NCI-H1694 treated with DMSO at 0.1 percent for 48 hours (cell line): ENCODE measurements at regions not wholly inside any gene's neighbourhood (a gene's known extent, or its start where the extent isn't known, plus 50 kb on each side); places are given as distances from the start of the nearest gene placed in this dataset.
"Not testable (repeated sequence)": the region's sequence is repeated elsewhere in the genome, so short reads cannot be mapped to it uniquely, and the experiment has no call there.

Experiments used
- DNase-seq: peaks from one replicate; lab custom pipeline; 2025; lab: John Stamatoyannopoulos, UW

DNA sequence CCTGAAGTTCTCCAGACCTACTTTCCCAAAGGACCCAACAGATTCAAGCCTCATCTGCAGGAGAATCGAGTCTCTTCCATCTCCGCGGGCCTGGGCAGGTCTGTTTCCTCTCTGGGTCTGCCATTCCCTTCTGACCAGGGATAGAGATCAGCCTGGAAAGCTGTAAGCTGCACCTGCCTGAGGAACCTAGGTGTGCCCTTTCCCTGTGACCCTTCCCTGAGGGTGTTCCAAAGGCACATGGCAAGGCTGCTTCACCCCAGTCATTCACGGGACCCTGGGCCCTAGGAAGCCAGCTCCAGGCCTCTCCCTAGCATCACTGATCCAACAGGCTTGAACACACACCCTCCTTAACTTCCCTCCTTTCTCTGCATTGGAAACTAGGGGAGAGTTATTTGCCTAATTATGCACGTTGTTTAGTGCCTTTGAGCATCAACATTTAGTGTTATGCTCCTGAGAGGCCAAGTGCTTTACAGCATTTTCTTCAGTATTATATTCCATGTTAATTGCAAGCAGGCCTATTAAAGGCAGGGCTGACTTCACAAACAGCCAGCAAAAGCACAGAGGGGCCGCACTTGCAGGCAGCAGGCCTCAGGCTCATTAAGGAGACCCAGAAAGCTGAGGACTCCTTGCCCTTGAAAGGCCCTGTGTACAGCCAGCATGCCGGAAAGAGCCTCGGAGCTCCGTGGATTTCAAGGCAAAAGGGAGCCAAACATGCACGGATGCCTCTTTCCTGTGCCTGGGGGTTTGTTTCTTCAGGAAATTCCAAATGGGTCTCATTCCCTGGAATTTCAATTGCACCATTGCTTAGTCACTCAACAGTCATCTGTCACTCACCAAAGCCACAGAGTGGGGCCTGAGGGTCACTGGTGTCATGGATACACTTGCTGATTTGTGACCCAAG is 91.0 kb upstream of the FAM20C start:
- DNase-seq, result no peak

DNA sequence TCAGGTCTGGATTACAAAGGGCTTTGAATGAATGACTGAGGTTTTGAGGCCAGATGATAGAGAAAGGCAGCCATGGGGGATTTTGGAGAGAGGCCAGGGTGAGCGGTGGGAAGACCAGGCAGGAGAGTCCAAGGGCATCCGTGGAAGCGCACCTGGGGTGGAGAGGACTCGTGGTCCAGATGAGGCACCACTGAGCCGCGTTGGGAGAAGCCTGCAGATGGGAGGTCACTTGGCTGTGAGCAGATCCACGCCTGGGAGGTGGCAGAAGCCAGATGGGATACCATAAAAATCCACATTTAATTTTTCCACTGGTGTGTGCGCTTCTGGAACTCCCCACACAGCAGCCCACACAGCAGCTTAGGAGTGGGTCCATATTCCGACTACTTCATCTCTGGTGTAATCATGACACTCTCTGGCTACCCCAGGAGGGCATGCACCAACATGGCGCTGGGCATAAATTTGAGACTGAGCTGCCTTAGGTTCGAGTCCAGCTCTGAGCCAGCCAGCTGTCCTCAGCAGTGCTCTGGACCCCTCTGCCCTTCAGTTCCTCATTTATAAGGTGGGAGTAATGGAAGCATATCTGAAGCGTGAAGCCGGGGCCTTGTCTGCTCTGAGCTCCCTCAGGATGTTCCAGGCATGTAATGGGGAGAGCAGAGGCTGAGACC is 90.2 kb upstream of the FAM20C start:
- DNase-seq, result no peak

DNA sequence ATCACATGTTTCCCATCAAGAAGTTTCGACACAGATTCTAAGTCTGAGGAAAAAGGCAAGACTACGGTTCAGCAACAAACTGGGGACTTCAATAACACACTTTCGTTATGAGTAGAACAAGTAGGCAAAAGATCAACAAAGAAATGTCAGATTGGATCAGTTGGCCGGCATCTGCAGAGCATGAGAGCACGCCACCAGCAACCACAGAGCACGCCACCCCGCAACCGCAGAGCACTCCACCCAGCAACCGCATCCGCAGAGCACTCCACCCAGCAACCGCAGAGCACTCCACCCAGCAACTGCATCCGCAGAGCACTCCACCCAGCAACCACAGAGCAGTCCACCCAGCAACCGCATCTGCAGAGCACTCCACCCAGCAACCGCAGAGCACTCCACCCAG is 89.7 kb upstream of the FAM20C start:
- no peak for DNase-seq

DNA sequence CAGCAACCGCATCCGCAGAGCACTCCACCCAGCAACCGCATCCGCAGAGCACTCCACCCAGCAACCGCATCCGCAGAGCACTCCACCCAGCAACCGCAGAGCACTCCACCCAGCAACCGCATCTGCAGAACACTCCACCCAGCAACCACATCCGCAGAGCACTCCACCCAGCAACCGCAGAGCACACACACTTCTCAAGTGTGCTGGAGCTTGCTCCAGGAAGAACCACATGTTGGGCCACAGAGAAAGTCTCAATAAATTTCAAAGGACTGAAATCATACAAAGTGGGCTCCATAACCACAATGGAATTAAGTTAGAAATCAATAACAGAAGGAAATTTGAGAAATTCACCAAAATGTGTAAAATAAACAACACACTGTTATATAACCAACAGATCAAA is 88.4 kb upstream of the FAM20C start:
- DNase-seq, result not testable (repeated sequence)

DNA sequence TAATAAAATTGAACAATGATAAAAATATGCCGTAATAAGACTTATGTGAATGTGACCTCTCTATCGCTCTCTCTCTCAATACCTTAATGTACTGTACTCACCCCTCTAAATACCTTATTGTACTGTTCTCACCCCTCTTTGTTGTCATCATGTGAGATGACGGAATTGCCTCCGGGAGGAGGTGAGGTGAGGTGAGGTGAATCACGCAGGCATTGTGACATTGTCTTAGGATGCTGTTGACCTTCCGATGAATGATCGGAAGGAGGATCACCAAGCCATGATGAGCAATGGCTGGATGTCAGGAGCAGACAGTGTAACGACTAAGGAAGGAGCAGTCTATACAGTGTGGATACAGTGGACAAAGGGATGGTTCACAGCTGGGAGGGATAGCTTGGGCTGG is 87.4 kb upstream of the FAM20C start:
- DNase-seq, result no peak

DNA sequence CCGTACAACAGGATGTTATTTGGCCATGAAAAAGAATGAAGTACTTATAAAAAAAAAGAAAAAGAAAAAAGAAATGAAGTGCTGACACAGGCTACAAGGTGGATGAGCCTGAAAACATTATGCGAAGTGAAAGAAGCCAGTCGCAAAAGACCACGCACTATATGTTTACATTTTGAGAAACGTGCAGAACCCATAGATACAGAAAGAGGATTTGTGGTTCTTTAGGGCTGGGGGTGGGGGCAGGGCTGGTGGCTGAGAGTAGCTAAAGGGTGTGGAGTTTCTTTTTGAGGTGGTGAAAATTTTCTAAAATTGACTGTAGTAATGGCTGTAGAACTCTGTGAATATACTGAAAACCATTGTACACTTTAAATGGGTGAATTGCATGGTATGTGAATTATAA is 86.0 kb upstream of the FAM20C start:
- DNase-seq, result no peak

DNA sequence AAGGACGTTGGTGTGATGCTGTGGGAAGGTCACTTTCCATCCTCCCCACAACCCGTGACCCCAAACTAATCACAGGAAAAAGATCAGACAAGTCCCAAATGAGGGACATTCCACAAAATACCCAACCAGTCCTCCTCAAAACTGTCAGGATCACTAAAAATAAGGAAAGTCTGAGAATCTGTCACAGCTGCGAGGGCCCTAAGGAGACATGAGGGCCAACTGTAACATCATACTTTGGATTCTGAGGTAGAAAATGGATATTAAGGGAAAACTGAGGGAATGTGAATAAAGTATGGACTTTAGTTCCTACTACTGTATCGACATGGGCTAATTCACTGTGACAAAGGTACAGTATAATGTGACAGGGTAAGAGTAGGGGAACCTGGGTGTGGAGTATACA is 85.1 kb upstream of the FAM20C start:
- DNase-seq, result no peak

DNA sequence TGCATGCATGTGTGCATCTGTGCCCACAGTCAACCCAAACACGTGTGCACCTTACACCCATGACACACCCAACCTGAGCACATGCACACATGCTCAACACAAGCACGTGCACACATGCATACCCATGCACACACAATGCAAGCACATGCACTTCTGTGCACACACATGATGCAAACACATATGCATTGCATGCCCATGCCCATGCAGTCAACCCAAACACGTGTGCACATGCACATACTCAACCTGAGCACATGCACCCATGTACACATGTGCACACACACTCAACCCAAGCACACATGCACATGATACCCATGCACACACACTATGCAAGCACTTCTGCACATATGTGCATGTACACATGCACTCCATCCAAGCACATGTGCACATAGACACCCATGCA is 84.5 kb upstream of the FAM20C start:
- DNase-seq, result no peak

DNA sequence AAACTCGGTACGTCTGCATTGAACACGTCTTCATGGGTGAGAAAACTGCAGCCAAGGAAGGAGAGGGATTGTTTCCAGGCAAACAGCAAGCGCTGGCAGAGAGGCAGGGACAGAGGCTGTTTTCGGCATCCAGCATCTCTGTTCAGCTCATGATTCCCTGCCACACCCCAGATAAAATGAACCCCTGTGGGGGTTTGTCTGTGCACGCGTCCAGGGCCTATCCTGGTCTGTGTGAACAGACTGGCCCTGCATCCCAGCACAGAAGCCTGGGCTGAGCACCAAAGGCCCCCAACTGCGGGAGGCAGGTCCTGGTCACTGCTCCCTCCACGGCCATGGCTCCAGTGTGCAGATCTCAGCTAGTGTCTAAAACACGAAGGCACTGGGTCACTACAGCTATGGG is 83.3 kb upstream of the FAM20C start:
- DNase-seq, result no peak

DNA sequence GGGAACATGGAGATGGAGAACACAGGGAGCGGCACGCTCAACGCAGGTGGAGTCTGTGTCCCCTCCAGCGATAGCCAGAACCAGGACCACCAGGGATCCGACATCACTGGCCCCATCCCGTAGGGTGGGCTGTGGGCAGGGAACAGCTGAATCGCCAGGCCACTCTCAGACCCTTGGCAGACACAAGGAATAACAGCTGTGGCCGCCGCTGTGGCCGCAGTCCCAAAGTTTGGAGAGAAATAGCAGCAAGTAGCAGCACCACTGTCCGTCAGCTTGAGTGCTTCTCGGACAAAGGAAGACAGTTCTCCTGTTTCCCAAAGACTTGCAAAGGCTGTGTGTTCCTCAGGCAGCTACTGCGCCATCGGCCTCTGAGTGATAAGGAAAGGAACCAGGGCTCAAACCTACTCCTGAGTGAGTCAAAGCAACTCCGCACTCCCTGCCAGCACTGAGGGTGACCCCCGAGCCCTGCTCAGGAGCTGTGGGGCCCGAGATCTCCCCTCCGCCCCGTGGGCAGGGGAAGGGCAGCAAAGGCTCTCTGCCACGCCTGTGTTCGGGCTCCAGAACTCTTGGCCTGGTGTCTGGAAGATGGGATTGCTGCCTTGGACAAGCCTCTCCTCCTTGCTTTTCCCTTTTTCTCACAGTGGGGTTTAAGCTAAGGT is 82.3 kb upstream of the FAM20C start:
- no peak for DNase-seq

DNA sequence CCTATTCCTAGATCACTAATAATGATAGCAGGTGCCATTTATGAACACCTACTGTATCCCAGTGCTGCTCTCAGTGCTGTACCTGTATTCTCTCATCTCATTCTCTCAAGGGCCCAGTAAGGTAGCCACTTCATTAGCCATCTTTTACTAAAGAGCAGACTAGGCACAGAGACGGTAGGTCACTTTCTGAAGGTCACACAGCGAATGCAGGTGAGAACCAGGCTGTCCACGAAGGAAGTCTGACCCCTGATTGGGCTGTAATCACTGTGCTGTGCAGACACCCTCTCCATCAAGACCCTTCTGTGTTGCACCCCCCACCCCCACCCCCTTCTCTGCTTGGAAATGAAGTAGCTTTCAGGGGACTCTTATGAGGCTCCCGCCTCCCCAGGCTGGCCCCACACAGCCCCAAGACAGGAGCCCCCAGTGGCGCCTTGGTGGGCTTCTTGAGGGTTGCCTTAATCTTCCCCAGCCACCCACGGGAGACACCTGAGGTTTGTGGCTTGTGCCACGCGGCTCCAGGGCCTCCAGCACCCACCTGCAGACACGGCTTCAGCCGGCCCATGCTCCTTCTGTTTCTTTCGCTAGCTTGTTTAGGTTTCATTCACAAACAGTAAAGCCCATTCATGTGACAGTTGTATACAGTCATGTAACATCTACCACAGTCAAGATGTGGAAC is 81.7 kb upstream of the FAM20C start:
- no peak for DNase-seq

DNA sequence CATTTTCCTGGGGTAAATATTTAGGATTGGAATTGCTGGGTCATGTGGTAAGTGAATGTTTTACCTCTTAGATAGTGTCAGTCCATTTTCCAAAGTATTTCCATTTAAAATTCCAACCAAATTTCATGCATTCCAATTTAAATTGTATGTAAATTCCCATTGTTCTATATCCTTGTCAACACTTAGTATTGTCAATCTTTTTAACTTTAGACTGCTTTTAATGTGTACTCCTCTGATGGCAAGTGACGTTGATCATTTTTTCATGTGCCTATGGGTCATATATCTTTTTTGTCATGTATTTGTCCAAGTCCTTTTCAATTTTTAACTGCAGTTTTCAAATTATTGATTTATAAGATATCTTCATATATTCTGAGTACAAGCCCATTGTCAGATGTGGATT is 80.8 kb upstream of the FAM20C start:
- no peak for DNase-seq

DNA sequence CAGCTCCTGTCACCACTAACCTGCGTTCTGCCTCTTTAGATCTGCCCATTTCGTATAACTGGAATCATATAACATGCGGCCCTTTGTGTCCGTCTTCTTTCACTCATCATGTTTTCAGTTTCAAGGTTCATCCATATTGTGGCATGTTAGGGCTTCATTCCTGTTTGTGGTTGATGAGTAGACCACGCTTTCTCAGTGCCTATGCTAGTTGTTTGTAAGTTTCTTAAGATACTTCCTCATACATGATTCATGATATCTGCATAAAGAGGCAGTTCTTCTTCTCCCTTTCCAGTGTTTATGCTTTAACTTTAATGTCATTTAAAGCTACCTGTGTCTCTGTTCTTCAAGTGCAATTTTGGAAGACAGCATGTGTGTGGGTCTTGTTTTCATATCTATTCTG is 79.5 kb upstream of the FAM20C start:
- DNase-seq, result no peak

DNA sequence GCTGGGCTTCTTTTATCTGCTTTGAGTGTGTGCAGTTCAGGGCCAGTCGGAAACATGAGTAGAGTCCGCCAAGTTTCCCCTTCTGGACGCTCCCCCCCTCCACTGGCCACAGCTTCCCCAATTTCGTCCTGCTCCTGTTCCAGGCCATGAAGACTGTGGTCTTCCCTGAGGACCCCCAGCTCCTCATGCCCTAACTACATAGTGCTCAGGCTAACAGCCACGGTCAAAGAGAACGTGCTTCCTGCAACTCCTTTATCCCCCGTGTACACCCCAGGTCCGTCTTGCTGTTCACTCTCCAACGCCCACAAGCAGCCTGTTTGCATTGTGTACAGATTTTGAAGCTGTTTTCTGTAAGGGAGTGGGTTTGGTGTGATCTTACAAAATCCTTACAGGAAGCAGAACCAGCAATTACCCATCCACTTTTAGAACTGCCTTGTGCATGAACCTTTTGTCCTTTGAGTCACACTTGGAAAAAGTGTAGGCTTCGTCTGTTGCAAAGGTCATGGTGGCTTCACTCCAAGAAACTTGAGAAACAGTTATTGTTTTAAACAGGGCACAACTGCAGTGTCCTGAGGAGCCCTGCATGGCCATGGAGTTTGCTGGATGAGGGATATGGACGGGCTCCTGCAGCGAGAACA is 77.0 kb upstream of the FAM20C start:
- DNase-seq, result no peak

DNA sequence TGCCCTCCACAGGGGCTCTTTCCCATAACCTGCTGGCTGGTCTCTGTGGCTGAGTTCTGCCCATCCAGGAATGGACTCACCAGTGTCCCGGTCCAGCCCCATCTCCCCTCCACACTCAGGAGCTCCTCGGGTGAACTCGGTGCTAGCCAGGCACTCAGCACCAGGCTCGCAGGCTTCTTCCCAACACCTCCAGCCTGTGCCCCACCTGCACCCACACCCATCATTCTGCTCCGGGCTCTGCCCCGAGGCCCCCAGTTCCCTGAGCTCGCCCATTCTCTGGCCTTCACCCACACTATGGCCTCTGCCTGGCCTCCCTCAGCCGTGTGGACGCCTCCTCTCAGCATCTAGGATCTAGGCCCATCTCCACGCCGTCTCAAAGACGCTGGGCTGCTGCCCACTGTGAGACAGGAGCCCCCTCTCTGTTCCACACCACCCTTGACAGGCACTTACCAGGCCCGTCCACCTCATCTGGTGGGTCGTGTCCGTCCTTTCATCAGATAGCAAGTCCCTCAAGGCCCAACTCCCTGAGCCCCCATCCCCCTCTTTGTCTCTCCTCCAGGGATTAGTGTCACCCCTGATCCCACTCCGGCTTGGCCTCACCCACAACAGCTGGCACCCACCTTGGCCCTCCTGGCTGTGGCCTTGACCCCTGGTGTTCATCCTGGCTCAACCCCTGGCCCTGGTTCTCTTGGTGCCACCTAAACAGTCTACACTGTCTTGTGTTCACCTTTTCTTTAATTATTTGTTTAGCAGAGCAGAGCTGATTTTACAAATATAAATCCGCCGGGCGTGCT is 76.0 kb upstream of the FAM20C start:
- no peak for DNase-seq

DNA sequence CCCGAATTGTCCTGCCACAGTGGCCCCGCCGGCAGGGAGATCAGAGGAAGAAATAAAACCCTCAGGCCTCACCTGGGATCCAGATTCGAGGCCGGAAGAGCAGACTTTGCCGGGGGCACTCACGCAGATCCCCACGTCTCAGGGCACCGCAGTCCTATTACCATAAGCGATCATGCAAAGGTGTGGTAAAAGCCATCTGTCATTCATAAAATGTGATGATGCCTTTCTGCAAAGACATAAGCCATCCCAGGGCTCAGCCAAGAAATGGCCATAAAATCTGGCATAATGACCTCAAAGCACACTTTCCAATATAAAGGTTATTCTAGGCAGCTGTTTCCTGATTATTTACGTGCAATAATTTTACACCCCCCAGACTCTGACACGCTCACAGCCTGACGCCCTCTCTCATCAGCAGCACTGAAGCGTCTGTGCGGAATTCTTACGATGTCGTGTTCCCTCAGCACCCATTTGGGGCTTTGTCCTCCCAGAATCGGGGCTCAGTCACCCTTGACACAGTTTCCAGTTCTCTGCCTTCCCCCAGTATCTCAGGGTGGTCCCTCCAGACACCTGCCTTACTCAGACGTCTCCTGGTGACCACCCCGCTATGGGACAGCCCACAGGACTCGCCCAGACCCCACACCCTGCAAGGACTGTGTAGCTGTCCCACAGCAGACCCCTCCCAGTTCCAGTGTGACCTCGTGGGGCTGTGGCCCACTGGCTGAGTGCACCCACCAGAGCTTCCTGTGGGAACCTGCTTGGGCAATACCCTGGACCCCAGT is 74.3 kb upstream of the FAM20C start:
- DNase-seq, result no peak

DNA sequence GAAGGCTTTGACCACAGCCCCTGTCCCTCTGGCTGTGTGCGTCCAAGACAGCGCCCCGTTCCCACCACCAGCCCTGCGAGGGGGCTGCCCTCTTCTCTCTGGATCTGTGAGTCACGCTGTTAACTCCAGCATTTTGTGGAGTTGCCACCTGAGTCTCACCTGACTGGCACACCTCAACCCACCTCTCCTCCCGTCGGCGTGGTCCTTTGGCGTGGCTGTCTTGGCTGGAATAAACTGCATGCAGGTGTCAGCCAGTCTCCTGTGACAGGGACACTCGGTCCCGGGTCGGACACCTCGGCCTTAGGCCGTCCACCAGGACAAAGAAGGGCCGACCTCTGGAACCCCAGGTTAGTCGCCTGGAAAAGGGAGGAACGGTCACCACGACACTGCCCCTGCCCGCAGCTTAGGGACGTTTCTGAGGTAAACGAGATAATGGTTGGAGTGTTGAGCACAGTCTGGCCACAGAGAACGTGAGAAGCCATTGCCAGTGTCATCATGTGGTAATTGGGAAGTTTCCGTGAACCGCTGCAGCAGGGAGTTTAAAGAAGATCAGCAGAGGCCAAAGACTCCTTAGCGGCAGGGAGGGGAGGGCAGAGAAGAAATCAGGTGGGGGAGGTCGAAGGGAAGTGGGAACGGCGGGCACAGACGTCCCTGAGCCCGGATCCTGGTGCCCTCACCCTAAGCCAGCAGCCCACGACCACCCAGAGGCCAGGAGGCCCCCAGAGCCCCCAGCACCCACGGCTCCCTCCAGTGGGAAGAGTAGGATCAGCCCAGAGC is 73.6 kb upstream of the FAM20C start:
- no peak for DNase-seq

DNA sequence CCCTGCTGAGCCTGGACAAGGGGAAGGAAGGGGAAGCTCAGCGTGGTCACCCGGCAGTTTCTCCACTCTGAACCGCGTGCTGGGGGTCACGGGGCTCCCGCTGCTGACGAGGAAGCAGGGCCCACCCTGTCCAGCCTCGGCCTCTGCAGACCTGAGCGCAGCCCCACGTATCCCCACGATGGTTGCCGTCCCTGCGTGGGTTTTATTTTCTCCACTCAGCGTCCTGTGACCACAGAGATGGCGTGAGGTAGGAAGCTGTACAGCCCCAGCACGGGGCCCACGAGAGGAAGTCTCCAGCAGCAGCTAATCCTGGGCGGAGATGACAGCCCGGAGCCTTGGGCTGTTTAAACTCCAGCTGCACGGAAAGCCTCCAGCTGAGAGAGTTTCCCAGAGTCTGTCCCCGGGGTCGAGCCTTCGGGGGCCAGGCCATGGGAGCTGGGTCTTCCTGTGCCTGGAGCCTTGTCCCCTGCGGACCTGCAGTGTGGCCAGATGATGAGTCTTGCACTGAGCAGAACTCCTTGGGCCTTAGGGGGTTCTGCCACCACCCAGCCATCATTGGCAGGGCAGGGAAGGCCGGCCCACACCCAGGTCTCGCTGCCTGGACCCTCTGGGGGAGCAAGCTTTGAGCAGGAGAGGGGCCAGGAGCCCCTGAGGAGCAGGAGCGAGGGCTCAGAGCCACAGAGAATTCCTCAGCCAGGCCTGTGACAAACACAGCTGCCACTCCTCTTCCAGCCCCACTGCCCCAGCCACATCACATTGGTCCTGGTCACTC is 72.8 kb upstream of the FAM20C start:
- no peak for DNase-seq
